ENCODE measurements at regions not wholly inside any gene's neighbourhood (a gene's known extent, or its start where the extent isn't known, plus 50 kb on each side); places are given as distances from the start of the nearest gene placed in this dataset.

DNA sequence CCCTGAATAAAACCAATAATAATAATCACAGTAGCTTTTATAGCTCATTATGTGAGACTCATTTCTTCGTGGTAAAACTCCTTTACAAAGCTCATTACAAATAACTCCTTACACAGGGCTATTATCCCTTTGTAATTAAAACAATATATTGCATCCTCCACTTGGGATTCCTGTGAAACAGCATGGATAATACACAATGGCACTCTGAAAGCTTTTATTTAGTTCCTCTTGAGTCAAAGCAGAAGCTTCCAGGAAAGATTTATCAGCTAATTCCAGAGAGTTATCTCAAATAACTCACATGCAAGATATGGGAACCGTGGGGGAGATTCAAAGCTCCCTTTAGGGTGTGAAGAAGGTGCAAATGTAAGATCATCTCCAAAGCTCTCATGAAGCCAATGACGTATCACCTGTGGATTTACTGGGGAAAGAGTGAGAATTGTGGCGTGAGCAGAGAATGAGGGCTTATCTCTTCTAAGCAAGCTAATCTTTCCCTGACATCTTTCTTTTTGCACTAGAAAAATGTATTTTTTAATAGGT, 60.4 kb upstream of the GJA5 start:
- no peak for TF ChIP-seq CTCF (IDR thresholded peaks at IDR 0.05)
- TF ChIP-seq POLR2A (IDR thresholded peaks at IDR 0.05), result no peak

Data from sigmoid colon (tissue), 3 donors.